ENCODE measurements at regions not wholly inside any gene's neighbourhood (a gene's known extent, or its start where the extent isn't known, plus 50 kb on each side); places are given as distances from the start of the nearest gene placed in this dataset.

- Mint-ChIP-seq H3K4me1 (ENCODE audit: low read depth) (no peaks in the 10 kb centered on the region), H3K27ac (no peak overlapping the region), H3K36me3 (ENCODE audit: insufficient read depth in 2 of 2) (no peaks in the 10 kb centered on the region), H3K9me3 (no peaks in the 10 kb centered on the region), H3K27me3 (ENCODE audit: low read depth) (no peaks in the 10 kb centered on the region), H3K4me3 (no peak overlapping the region)
- DNase-seq, result no peak
- ATAC-seq (replicated peaks in 1 of 2), result no peak
Observed at GRCh38 chr2:59588286-59588685, 965.2 kb downstream of the BCL11A start.

- Mint-ChIP-seq H3K9me3 (no peaks in the 10 kb centered on the region), H3K27me3 (ENCODE audit: low read depth) (no peaks in the 10 kb centered on the region), H3K27ac (no peak overlapping the region), H3K4me1 (ENCODE audit: low read depth) (no peaks in the 10 kb centered on the region), H3K4me3 (no peak overlapping the region), H3K36me3 (ENCODE audit: insufficient read depth in 2 of 2) (no peaks in the 10 kb centered on the region)
- no peak for DNase-seq
- no peak for ATAC-seq (replicated peaks in 1 of 2)
Observed at GRCh38 chr2:59586176-59586575, 967.3 kb downstream of the BCL11A start.

GRCh38 chr2:59585655-59586054 lies 967.8 kb downstream of the BCL11A start:
- Mint-ChIP-seq H3K27me3 (ENCODE audit: low read depth) (no peaks in the 10 kb centered on the region), H3K4me1 (ENCODE audit: low read depth) (no peaks in the 10 kb centered on the region), H3K9me3 (no peaks in the 10 kb centered on the region), H3K27ac (no peak overlapping the region), H3K4me3 (no peak overlapping the region), H3K36me3 (ENCODE audit: insufficient read depth in 2 of 2) (no peaks in the 10 kb centered on the region)
- DNase-seq, result no peak
- ATAC-seq (replicated peaks in 1 of 2), result no peak

DNA sequence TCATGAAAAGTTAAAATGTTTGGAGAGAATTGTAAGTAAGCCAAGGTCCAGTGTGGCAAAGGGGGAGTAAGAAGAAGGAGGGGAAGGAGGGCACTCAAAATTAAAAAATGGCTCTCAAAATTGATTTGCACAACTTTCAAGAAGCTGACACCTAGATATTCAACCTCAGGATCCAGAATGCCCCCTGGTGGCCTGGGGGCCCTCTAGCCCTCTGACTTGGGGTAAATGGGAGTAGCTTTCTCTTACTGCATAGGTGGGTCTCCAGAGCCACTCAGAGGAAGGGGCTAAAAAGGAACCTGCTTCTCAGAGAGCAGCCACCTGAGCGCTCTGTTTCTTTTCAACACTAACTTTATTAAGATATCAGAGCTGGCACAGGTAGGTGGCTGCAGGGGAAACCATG lies 968.5 kb downstream of the BCL11A start:
- Mint-ChIP-seq H3K4me3 (no peak overlapping the region), H3K9me3 (no peaks in the 10 kb centered on the region), H3K27ac (no peak overlapping the region), H3K36me3 (ENCODE audit: insufficient read depth in 2 of 2) (no peaks in the 10 kb centered on the region), H3K4me1 (ENCODE audit: low read depth) (no peaks in the 10 kb centered on the region), H3K27me3 (ENCODE audit: low read depth) (no peaks in the 10 kb centered on the region)
- ATAC-seq (replicated peaks in 1 of 2) (no peak), DNase-seq (no peak)

- H3K9me3 Mint-ChIP-seq, result no peaks in the 10 kb centered on the region
- no peak overlapping the region for H3K27ac Mint-ChIP-seq
- no peak for DNase-seq
- no peaks in the 10 kb centered on the region for H3K27me3 Mint-ChIP-seq (ENCODE audit: low read depth)
- no peaks in the 10 kb centered on the region for H3K4me1 Mint-ChIP-seq (ENCODE audit: low read depth)
- H3K36me3 Mint-ChIP-seq (ENCODE audit: insufficient read depth in 2 of 2), result no peaks in the 10 kb centered on the region
- no peak overlapping the region for H3K4me3 Mint-ChIP-seq
- no peak for ATAC-seq (replicated peaks in 1 of 2)
Observed at GRCh38 chr2:59583173-59583765, 970.2 kb downstream of the BCL11A start.

GRCh38 chr2:59578349-59578748 lies 975.1 kb downstream of the BCL11A start:
- no peak for ATAC-seq (replicated peaks in 1 of 2)
- no peak overlapping the region for H3K4me3 Mint-ChIP-seq
- no peak overlapping the region for H3K27ac Mint-ChIP-seq
- peaks cover 0 to 2% of the 10 kb centered on the region in 2 donors for H3K9me3 Mint-ChIP-seq
- H3K4me1 Mint-ChIP-seq (ENCODE audit: low read depth), result no peaks in the 10 kb centered on the region
- no peak for DNase-seq
- no peaks in the 10 kb centered on the region for H3K27me3 Mint-ChIP-seq (ENCODE audit: low read depth)
- no peaks in the 10 kb centered on the region for H3K36me3 Mint-ChIP-seq (ENCODE audit: insufficient read depth in 2 of 2)

- no peaks in the 10 kb centered on the region for H3K36me3 Mint-ChIP-seq (ENCODE audit: insufficient read depth in 2 of 2)
- ATAC-seq (replicated peaks in 1 of 2), result no peak
- no peak overlapping the region for H3K27ac Mint-ChIP-seq
- H3K27me3 Mint-ChIP-seq (ENCODE audit: low read depth), result no peaks in the 10 kb centered on the region
- peaks cover 0 to 2% of the 10 kb centered on the region in 2 donors for H3K9me3 Mint-ChIP-seq
- H3K4me1 Mint-ChIP-seq (ENCODE audit: low read depth), result no peaks in the 10 kb centered on the region
- no peak overlapping the region for H3K4me3 Mint-ChIP-seq
- no peak for DNase-seq
Observed at GRCh38 chr2:59575191-59575590, 978.3 kb downstream of the BCL11A start.

DNA sequence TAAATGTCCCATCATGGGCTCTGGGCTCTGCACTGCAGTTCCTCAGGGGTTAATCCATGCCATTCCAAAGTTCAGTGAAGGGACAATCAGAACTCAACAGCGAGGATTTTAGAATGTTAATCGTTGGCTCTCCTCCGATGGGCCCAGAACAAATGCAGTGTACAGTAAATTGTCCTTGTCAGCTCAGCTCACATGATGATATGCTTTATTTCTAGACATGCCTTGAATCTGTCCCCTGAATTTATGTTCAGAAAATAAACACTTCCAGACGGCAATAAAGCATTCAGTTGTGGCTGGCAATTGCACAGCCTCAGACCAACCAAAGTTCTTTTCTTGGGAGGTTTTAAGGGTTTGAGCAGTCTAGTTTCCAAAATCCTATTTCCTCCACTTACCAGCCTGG lies 981.2 kb downstream of the BCL11A start:
- Mint-ChIP-seq H3K27ac (no peak overlapping the region), H3K36me3 (ENCODE audit: insufficient read depth in 2 of 2) (no peaks in the 10 kb centered on the region), H3K9me3 (peaks cover 0 to 2% of the 10 kb centered on the region in 2 donors), H3K4me1 (ENCODE audit: low read depth) (no peaks in the 10 kb centered on the region), H3K27me3 (ENCODE audit: low read depth) (no peaks in the 10 kb centered on the region), H3K4me3 (no peak overlapping the region)
- ATAC-seq (replicated peaks in 1 of 2) (no peak), DNase-seq (no peak)

DNA sequence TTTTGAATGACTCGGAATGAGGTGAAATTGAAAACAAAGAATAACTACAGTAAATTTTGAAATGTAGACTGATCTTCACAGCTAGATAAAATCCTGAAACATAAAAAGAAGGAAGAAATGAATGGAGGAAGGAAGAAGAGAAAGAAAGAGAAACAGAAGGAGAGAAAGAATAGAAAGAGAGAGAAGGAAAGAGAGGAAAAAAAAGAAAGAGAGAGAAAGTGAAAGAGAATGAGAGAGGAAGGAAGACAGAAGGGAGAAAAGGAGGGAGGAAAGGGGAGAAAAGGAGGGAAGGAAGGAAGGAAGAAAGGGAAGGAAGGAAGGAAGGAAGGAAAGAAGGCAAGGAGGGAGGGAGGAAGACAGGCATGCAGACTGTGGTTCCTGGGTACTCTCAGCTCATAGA lies 982.6 kb downstream of the BCL11A start:
- Mint-ChIP-seq H3K36me3 (ENCODE audit: insufficient read depth in 2 of 2) (no peaks in the 10 kb centered on the region), H3K9me3 (peaks cover 0 to 2% of the 10 kb centered on the region in 2 donors), H3K27me3 (ENCODE audit: low read depth) (no peaks in the 10 kb centered on the region), H3K4me1 (ENCODE audit: low read depth) (no peaks in the 10 kb centered on the region), H3K4me3 (no peak overlapping the region), H3K27ac (no peak overlapping the region)
- ATAC-seq (replicated peaks in 1 of 2) (no peak), DNase-seq (no peak)

DNA sequence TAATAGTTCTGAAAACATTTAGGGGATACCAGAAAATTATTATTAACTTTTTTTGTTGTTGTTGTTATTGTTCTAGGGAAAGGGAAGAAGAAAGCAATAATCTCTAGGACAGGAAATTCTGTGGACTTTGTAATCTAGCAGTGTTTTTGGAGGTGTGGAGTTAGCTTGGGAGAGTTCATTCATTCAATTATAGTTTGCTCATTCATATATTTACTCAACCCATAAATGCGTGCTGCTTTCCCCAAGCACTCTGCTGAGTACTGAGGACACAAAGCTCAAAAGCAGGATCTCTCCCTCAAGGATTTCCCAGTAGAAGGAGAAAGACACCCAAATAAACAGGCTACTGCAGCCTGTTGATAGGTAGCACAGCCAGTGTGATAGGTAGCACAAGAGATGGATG lies 984.3 kb downstream of the BCL11A start:
- Mint-ChIP-seq H3K4me1 (ENCODE audit: low read depth) (no peaks in the 10 kb centered on the region), H3K36me3 (ENCODE audit: insufficient read depth in 2 of 2) (no peaks in the 10 kb centered on the region), H3K4me3 (no peak overlapping the region), H3K27ac (no peak overlapping the region), H3K27me3 (ENCODE audit: low read depth) (no peaks in the 10 kb centered on the region), H3K9me3 (no peaks in the 10 kb centered on the region)
- DNase-seq, result no peak
- no peak for ATAC-seq (replicated peaks in 1 of 2)

GRCh38 chr2:59568461-59568860 lies 985.0 kb downstream of the BCL11A start:
- H3K4me1 Mint-ChIP-seq (ENCODE audit: low read depth), result no peaks in the 10 kb centered on the region
- ATAC-seq (replicated peaks in 1 of 2) (no peak), DNase-seq (no peak)
- H3K27ac Mint-ChIP-seq, result no peak overlapping the region
- no peaks in the 10 kb centered on the region for H3K9me3 Mint-ChIP-seq
- no peak overlapping the region for H3K4me3 Mint-ChIP-seq
- H3K27me3 Mint-ChIP-seq (ENCODE audit: low read depth), result no peaks in the 10 kb centered on the region
- no peaks in the 10 kb centered on the region for H3K36me3 Mint-ChIP-seq (ENCODE audit: insufficient read depth in 2 of 2)

GRCh38 chr2:59567151-59567550 lies 986.3 kb downstream of the BCL11A start:
- H3K36me3 Mint-ChIP-seq (ENCODE audit: insufficient read depth in 2 of 2), result no peaks in the 10 kb centered on the region
- ATAC-seq (replicated peaks in 1 of 2) (no peak), DNase-seq (no peak)
- H3K27ac Mint-ChIP-seq, result no peak overlapping the region
- no peaks in the 10 kb centered on the region for H3K9me3 Mint-ChIP-seq
- H3K4me3 Mint-ChIP-seq, result no peak overlapping the region
- H3K4me1 Mint-ChIP-seq (ENCODE audit: low read depth), result no peaks in the 10 kb centered on the region
- H3K27me3 Mint-ChIP-seq (ENCODE audit: low read depth), result no peaks in the 10 kb centered on the region

DNA sequence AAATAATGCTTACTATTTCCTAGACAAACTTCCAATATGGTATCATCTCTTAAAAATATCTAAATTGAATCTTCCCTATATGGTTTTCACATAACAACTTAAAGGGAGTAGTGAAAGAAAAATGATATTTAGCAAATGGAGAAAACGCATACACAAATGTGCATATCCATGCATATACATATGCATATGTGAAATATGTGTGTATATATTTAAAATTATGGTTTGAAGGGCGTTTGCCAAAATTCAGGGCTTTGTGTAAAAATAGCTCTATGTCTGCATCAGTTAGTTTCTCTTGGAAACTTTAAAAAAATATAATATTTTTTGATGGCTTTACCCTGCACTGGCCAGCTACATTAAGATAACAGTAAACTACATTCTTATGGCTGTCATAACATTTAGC lies 986.7 kb downstream of the BCL11A start:
- no peak overlapping the region for H3K4me3 Mint-ChIP-seq

DNA sequence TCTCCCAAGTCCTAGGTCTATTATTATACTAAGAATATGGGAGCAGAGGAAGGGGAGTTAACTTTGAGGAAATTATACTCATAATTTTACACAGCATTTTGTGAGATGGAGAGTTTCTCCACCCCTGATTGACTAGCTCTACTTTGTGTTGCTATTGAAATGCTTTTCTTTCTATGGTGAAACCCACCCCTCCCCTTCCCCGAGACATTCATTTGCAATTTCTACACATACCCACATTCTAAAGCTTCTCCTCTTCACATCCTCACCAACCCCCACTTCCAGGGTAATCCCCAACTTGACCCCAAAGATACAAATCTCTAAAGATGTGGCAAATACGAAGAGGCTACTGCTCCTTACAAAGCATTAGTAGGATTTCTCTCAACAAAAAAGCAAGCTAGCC lies 992.2 kb downstream of the BCL11A start:
- no peaks in the 10 kb centered on the region for H3K36me3 Mint-ChIP-seq (ENCODE audit: insufficient read depth in 2 of 2)
- DNase-seq, result no peak
- H3K9me3 Mint-ChIP-seq, result no peaks in the 10 kb centered on the region

More for the DNA sequence above, 986.7 kb downstream of the BCL11A start:
- Mint-ChIP-seq H3K36me3 (ENCODE audit: insufficient read depth in 2 of 2) (no peaks in the 10 kb centered on the region), H3K4me1 (ENCODE audit: low read depth) (no peaks in the 10 kb centered on the region), H3K27ac (no peak overlapping the region), H3K9me3 (no peaks in the 10 kb centered on the region), H3K27me3 (ENCODE audit: low read depth) (no peaks in the 10 kb centered on the region)
- DNase-seq (no peak), ATAC-seq (replicated peaks in 1 of 2) (no peak)

More for the DNA sequence above, 992.2 kb downstream of the BCL11A start:
- H3K27me3 Mint-ChIP-seq (ENCODE audit: low read depth), result no peaks in the 10 kb centered on the region
- no peak for ATAC-seq (replicated peaks in 1 of 2)
- no peak overlapping the region for H3K27ac Mint-ChIP-seq
- no peak overlapping the region for H3K4me3 Mint-ChIP-seq
- H3K4me1 Mint-ChIP-seq (ENCODE audit: low read depth), result no peaks in the 10 kb centered on the region

All from activated T-cell treated with anti-CD3 and anti-CD28 coated beads, Interleukin-2, amount 50 U/mL, for 72 hours (primary cell).